Activated CD4-positive, alpha-beta T cell treated with anti-CD3 and anti-CD28 coated beads, Interleukin-2, amount 50 U/mL, for 16 hours (primary cell): ENCODE measurements at regions not wholly inside any gene's neighbourhood (a gene's known extent, or its start where the extent isn't known, plus 50 kb on each side); places are given as distances from the start of the nearest gene placed in this dataset.

Experiments
- DNase-seq: peaks from one replicate; pipeline ENCODE4 v3.0.0-alpha.2; 2020

GRCh38 chr5:2180456-2180855 lies 297.7 kb upstream of the IRX4 start:
- no peak for DNase-seq

GRCh38 chr5:2179861-2180260 lies 297.1 kb upstream of the IRX4 start:
- DNase-seq: no peak

DNA sequence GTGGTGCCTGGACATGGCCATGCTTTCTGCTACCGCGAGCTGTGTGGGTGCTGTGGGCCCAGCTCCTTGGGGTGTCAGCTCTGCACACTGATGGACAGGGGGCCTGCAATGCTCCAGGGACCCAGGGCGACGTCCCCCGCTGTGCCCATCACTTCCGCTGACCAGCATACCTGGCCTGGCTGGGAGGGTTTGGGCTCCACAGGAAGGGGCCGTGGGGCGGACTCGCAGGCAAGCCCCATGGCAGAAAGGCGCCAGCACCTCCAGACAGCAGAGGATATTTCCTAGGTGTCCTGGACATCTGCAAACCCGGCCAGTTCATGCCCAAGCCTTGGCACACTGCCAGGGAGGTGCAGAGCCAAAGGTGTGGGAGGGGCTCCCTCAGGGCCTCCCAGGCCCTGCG lies 295.8 kb upstream of the IRX4 start:
- DNase-seq: no peak

- no peak for DNase-seq
Observed at GRCh38 chr5:2178071-2178477, 295.3 kb upstream of the IRX4 start.

DNA sequence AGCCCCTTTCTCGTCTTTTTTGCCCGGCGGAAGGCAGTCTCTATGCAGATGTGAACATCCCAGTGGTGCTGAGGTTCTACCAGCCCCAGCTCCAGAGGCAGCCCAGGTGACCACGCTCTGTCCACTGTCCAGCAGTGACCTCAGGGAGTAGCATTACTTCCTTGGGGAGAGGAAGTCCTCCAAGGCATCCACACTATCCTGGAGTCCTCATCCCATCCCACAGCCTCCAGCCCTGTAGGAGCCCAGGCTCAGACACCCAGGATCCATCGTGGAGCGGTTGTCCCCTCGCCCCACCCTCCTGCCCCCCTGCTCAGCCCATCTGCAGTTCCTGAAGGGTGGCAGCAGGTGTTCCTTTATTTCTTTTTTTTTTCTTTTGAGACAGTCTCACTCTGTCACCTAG lies 294.5 kb upstream of the IRX4 start:
- no peak for DNase-seq

DNA sequence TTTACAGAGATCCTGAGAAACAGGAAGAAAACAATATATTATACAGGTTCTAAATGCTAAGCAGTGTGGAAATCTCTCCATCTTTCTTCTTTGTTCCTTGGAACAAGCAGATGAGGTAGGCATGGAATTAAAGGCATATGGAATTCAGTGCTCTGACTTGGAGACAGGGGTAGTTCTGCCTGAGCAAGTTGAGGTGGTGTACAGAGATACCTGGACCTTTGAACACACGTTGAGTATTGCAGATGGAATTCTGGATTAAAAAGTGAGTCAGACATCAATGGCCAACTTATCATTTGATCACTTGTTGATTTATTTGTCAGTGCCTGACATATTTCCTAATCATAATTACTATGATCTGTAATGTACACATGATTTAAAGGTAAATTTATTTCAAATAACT lies 293.9 kb upstream of the IRX4 start:
- no peak for DNase-seq

DNA sequence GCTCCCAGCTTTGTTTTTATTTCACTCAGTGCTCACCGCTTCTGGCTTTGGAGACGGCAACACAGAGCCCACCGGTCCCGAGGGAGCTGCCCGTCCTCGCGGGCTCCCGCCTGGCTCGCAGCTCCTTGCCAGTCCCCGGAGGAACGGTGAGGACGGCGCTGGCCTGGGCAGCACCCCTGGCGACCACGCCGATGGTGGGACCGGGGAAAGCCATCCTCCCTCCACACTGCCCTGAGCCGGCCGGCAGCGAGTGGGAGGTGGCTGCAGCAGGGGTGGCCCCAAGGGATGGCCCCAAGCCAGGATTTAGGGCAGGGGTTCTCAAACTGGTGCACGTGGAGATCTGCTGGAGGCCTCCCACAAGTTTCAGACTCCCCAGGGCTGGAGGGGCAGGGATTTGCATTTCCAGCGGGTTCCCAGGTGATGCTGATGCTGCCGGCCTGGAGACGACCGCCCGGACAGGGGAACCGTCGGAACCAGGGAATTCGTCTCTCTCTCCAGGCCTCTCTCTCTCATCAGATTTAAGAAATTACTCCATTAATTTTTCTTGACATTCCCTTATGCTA lies 293.2 kb upstream of the IRX4 start:
- DNase-seq: no peak

DNA sequence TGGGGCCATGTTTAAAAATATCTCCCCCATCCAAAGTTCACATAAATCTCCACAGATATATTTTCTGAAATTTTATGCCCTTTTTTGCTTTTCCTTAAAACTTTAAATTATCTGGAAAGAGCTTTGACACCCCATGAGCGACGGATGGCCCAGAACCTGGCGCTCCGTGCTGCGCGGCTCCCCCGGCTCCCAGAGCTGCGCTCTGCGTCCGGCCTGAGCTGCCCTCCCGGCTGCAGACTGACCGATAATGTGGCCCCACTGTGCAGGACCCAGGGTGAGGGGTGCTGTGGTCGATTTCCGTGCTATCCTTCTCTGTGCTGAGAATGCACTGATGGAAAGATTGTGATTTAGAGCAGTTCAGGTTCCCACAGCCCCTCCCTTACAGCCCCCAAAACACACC lies 292.3 kb upstream of the IRX4 start:
- DNase-seq: no peak

DNA sequence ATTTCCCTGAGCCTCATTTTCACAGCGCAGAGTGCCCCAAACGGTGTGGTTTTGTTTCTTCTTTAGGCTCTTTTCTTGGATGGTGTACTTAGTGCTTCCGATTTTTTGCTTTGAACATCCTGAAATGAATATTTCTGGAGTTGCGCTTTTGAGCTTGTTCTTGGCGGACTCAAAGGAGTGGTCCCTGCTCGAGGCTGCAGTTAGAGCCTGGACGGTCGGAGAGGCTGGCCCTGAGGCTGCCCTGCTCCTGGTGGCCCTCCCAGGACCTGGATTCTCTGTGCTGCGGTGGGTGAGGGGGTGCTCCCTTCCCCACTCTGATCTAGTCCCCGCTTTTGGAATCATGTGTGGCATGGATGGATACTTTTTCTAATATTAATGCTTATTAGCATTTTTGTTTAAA lies 291.8 kb upstream of the IRX4 start:
- no peak for DNase-seq

- no peak for DNase-seq
Observed at GRCh38 chr5:2173151-2173834, 290.6 kb upstream of the IRX4 start.

DNA sequence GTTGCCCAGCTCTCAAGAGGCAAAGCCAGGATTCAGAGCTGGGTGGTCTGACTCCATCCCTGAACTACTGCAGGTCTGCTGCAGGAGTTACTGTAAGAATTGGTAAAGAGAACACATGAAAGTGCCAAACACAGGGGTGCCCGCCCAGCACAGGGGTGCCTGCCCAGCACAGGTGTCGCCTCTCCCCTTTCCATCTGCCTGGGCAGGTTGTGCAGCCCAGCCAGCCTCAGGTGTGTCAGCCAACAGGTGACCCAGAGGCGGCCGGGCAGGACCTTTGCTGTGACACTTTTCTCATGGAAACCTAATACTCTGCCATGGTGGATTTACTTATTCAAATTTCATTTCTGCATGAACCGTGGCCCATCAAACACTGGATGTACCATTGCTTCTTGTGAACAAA lies 289.7 kb upstream of the IRX4 start:
- no peak for DNase-seq

DNA sequence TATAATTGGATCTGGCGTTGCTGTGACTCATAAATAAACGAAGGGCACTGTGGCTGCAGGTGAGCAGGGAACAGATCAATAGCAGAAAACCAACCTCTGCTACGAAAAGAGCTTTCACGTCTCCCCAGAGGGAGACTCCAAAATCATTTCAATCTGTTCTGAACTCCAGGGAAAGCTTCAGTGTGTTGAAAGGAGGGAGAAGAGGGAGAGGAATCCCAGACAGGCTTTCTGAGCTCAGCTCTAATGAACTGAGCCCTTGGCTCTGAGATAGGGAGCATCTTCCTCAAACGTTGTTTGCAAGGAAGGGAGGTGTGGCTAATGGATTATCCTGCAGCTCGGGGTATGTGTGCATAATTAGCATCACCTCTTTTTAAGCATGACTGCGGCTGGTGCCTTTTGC lies 288.0 kb upstream of the IRX4 start:
- DNase-seq: no peak

GRCh38 chr5:2169850-2170760 lies 287.4 kb upstream of the IRX4 start:
- DNase-seq: no peak

DNA sequence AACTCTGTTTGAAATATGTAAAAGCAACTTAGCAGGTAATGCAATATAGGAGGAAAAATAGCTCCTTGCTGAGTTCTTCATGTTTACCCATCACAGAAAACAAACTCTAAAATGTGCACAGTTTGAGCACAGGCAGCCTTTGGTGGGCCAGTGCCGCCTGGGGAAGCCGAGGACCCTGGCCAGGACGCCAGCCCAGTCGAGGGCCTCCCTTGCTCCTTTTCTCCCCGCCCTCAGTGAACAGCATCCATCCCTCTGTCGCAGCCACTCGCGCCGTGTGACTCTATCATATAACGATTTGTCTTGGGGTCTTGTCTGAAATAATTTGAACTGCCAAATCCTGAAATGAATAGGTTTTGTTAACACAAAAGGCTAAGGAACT lies 286.7 kb upstream of the IRX4 start:
- DNase-seq: no peak

GRCh38 chr5:2168601-2169429 lies 286.1 kb upstream of the IRX4 start:
- no peak for DNase-seq

DNA sequence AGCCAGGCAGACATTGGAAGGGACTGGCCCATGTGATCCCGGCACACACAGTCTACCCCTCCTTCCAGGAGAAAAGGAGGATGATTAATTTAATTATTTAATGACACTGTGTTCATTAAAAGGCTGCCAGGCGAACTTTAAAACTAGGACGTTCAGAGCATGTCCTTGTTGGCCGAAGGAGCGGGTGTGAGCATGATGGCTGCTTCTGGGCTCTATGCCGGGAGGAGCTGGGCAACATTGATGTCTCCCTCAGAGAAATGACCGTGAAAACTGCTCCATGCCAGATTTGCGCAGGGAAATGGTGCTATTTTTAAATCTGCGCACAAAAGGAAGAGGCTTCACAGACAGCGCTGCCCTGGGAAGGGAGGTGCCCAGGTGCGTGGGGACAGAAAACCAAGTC lies 284.9 kb upstream of the IRX4 start:
- DNase-seq: no peak

DNA sequence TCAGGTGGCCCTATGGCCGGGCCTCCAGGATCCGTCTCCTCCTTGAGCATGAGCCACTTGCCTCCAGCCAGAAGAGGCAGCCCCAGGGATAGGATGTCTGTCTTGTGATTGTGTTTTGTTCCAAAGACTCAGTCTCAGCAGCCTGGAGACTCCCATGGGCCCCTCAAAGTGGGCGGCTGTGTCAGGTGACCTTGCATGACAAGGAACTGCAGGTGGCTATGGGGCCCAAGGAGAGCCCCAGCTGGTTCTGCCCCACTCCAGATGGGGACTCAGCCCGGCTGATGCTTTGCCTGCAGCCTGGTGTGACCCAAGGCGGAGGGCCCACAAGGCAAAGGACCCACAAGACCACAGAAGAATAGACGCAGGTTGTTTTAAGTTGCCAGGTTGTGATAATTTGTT lies 284.3 kb upstream of the IRX4 start:
- no peak for DNase-seq

DNA sequence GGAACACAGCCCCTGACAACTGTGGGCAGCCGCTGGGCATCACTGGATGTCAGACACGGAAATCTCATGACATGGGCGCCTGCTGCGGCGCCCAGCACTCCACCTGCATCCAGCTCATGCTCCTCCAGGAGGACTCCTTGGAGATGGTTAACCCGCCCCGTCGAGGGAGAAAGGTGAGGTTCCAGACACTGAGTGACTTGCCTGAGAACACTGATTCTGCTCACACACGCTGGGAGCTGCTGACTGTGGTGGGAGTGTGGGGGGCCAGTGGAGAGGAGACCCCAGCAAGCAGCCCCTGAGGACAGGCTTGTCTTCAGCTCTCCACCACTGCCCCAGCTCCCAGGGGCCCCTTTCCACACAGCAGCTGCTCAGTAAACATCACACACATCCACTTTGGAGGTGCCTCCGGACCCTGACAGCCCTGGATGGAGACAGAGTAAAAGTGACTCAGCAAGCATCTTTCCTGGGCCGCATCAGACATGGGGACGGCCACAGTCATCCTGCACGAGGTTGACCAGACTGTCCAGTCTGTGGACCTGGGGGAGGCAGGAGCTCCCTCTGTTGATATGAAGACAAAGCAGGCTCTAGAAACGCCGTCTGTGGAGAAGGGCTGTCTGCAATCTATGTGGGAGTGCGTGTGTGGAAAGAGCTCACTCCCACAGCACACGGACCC lies 283.7 kb upstream of the IRX4 start:
- no peak for DNase-seq

GRCh38 chr5:2165615-2166305 lies 283.0 kb upstream of the IRX4 start:
- no peak for DNase-seq

GRCh38 chr5:2165203-2165602 lies 282.5 kb upstream of the IRX4 start:
- DNase-seq: no peak

DNA sequence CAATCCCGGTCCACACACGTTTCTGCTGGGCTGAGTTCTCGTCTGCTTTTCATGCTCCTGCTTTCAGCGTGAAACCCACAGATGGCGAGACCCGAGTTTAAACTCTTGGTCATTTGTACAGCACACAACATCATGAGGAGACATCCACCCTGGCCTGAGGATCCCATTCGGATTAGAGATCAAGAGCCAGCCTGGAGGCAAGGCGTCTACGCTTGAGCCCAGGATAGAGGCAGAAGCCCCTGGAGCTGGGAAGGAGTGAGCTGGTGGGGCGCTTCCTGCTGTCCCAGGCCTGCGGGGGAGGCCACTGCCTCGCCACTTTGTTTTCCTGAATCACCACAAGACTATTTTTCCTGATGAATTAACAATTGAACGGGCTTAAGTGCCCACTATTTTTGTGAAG lies 281.9 kb upstream of the IRX4 start:
- DNase-seq: no peak

DNA sequence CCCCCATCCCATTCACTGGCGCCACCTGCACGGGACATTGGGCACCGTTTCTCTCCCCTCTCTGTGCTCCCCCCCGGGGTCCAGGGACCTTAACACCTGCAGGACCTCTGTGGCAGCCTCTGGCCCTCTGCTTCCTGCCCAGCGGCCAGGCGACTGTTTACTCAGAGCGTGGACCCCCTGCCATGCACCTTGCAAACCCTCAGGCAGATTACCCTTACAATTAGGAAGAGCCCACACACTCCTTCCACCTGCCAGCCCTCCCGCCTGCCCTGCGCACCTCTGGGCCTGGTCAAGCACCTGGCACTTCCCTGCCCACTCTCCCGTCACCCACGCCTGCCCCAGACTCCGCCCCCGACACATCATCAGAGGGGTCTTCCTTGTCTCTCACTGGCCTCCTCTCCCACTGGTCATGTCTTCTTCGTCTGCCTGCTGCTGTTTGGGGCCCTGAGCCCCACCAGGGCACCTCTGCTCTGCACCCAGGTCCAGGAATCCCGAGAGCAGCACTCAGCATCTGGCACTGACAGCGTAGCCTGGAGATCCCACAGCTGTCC lies 281.3 kb upstream of the IRX4 start:
- no peak for DNase-seq
